HEK293 (cell line): ENCODE measurements at regions not wholly inside any gene's neighbourhood (a gene's known extent, or its start where the extent isn't known, plus 50 kb on each side); places are given as distances from the start of the nearest gene placed in this dataset.

Experiments
- CTCF ChIA-PET: fragments of 350-600 bp; formaldehyde crosslinking; extraction: SDS; loops from one replicate; lab custom pipeline; 2021; ENCODE audit warnings: antibody characterized with exemption; lab: Yijun Ruan, JAX
- POLR2A ChIA-PET: fragments of 300-600 bp; formaldehyde crosslinking; extraction: SDS; loops from one replicate; lab custom pipeline; 2020; ENCODE audit warnings: antibody characterized with exemption, inconsistent platforms; lab: Yijun Ruan, JAX
- H3K27ac ChIP-seq: fragments of 200-500 bp; sonication (Bioruptor generic); 2 replicates; pipeline ENCODE4 v1.5.1; 2014; ENCODE audit warnings: low read depth, low read length, control low read depth, inconsistent platforms; ENCODE audit errors: extremely low read depth
- H3K36me3 ChIP-seq, 2 experiments: fragments of 200-500 bp in 1 of 2; sonication (Bioruptor generic) in 1 of 2; 1 replicate in 1 of 2; 2 replicates in 1 of 2; pipeline ENCODE4 v1.5.1; 2014 to 2017; ENCODE audit warnings: inconsistent platforms in 2 of 2, low read length in 2 of 2; ENCODE audit not compliant: control insufficient read depth in 2 of 2, insufficient read depth in 1 of 2
- H3K4me1 ChIP-seq: fragments of 200-500 bp; sonication (Bioruptor generic); 2 replicates; pipeline ENCODE4 v1.5.1; 2014; ENCODE audit warnings: mild to moderate bottlenecking, low read length, inconsistent platforms; ENCODE audit not compliant: control insufficient read depth, insufficient read depth
- H3K4me3 ChIP-seq: 2 replicates; pipeline ENCODE4 v1.5.1; 2011; ENCODE audit warnings: low read depth, mild to moderate bottlenecking, control low read depth, low read length, moderate library complexity
- H3K9me3 ChIP-seq: fragments of 200-500 bp; sonication (Bioruptor generic); 2 replicates; pipeline ENCODE4 v1.5.1; 2014; ENCODE audit warnings: low read depth, low read length, inconsistent platforms; ENCODE audit not compliant: control insufficient read depth, insufficient read depth
- BCL11A ChIP-seq: fragments of 450-650 bp; formaldehyde crosslinking; IDR thresholded peaks from 2 replicates; pipeline ENCODE4 v1.5.1; 2016; ENCODE audit warnings: low read depth, missing biosample characterization, missing genetic modification characterization
- BCL6B ChIP-seq: fragments of 450-650 bp; formaldehyde crosslinking; IDR thresholded peaks from 2 replicates; pipeline ENCODE4 v1.5.1; 2017; ENCODE audit warnings: missing biosample characterization, missing genetic modification characterization
- KLF16 ChIP-seq: fragments of 450-650 bp; formaldehyde crosslinking; IDR thresholded peaks from 2 replicates; pipeline ENCODE4 v1.5.1; 2017; ENCODE audit warnings: missing biosample characterization, missing genetic modification characterization
- OVOL3 ChIP-seq: fragments of 450-650 bp; formaldehyde crosslinking; IDR thresholded peaks from 2 replicates; pipeline ENCODE4 v1.5.1; 2016; ENCODE audit warnings: missing biosample characterization, missing genetic modification characterization
- PBX3 ChIP-seq: sonication (generic); formaldehyde crosslinking; IDR thresholded peaks from 2 replicates; pipeline ENCODE4 v1.8.1; 2022; ENCODE audit warnings: mild to moderate bottlenecking, moderate library complexity, missing genetic modification reagents
- RBAK ChIP-seq: fragments of 450-650 bp; formaldehyde crosslinking; IDR thresholded peaks from 2 replicates; pipeline ENCODE4 v1.5.1; 2016; ENCODE audit warnings: missing biosample characterization, missing genetic modification characterization
- REPIN1 ChIP-seq: fragments of 450-650 bp; formaldehyde crosslinking; IDR thresholded peaks from 2 replicates; pipeline ENCODE4 v1.5.1; 2017; ENCODE audit warnings: missing biosample characterization, missing genetic modification characterization, low read depth
- REST ChIP-seq: fragments of 450-650 bp; formaldehyde crosslinking; IDR thresholded peaks from 2 replicates; pipeline ENCODE4 v1.5.1; 2016; ENCODE audit warnings: missing biosample characterization, missing genetic modification characterization
- TRIM28 ChIP-seq: IDR thresholded peaks from 2 replicates; pipeline ENCODE4 v1.6.1; 2011; ENCODE audit warnings: low read length, control low read depth, borderline replicate concordance
- WT1 ChIP-seq: fragments of 450-650 bp; formaldehyde crosslinking; IDR thresholded peaks from 2 replicates; pipeline ENCODE4 v1.5.1; 2016; ENCODE audit warnings: missing biosample characterization, missing genetic modification characterization
- ZBTB8A ChIP-seq: fragments of 450-650 bp; formaldehyde crosslinking; IDR thresholded peaks from 2 replicates; pipeline ENCODE4 v1.5.1; 2016; ENCODE audit warnings: missing biosample characterization, missing genetic modification characterization
- ZNF2 ChIP-seq: fragments of 450-650 bp; formaldehyde crosslinking; IDR thresholded peaks from 2 replicates; pipeline ENCODE4 v1.5.1; 2016; ENCODE audit warnings: missing biosample characterization, missing genetic modification characterization
- ZNF202 ChIP-seq: fragments of 450-650 bp; formaldehyde crosslinking; IDR thresholded peaks from 2 replicates; pipeline ENCODE4 v1.5.1; 2016; ENCODE audit warnings: missing biosample characterization, missing genetic modification characterization, borderline replicate concordance
- ZNF274 ChIP-seq, 2 experiments: fragments of 200-500 bp in 1 of 2; fragments of 450-650 bp in 1 of 2; sonication (Bioruptor generic) in 1 of 2; formaldehyde crosslinking in 1 of 2; IDR thresholded peaks; 2 replicates each; pipeline versions ENCODE4 v1.5.1 to v1.6.1; 2014 to 2016; ENCODE audit warnings: borderline replicate concordance in 1 of 2, inconsistent platforms in 1 of 2, low read length in 1 of 2, missing biosample characterization in 1 of 2, missing genetic modification characterization in 1 of 2
- ZNF341 ChIP-seq: fragments of 450-650 bp; formaldehyde crosslinking; IDR thresholded peaks from 2 replicates; pipeline ENCODE4; 2016; ENCODE audit warnings: low read depth, missing biosample characterization, missing genetic modification characterization
- ZNF37A ChIP-seq: fragments of 450-650 bp; IDR thresholded peaks from 2 replicates; pipeline ENCODE4 v1.5.1; 2018; ENCODE audit warnings: missing biosample characterization, missing genetic modification characterization
- ZNF510 ChIP-seq: fragments of 450-650 bp; formaldehyde crosslinking; IDR thresholded peaks from 2 replicates; pipeline ENCODE4 v1.5.1; 2018; ENCODE audit warnings: mild to moderate bottlenecking, missing genetic modification characterization, missing biosample characterization; ENCODE audit not compliant: insufficient replicate concordance
- ZNF514 ChIP-seq: fragments of 450-650 bp; formaldehyde crosslinking; IDR thresholded peaks from 2 replicates; pipeline ENCODE4 v1.5.1; 2016; ENCODE audit warnings: missing biosample characterization, missing genetic modification characterization
- ZNF623 ChIP-seq: fragments of 450-650 bp; formaldehyde crosslinking; IDR thresholded peaks from 2 replicates; pipeline ENCODE4 v1.5.1; 2016; ENCODE audit warnings: missing biosample characterization, missing genetic modification characterization
- ZNF701 ChIP-seq: fragments of 450-650 bp; formaldehyde crosslinking; IDR thresholded peaks from 2 replicates; pipeline ENCODE4 v1.5.1; 2016; ENCODE audit warnings: missing biosample characterization, missing genetic modification characterization
- ZNF747 ChIP-seq: fragments of 450-650 bp; formaldehyde crosslinking; IDR thresholded peaks from 2 replicates; pipeline ENCODE4 v1.5.1; 2016; ENCODE audit warnings: missing biosample characterization, missing genetic modification characterization
- TF ChIP-seq, protein P1 (sequence below): fragments of 450-650 bp; IDR thresholded peaks from 2 replicates; pipeline ENCODE4 v1.5.1; 2018; ENCODE audit warnings: missing biosample characterization, mild to moderate bottlenecking, missing genetic modification characterization
- TF ChIP-seq, protein P2 (sequence below): fragments of 450-650 bp; formaldehyde crosslinking; IDR thresholded peaks from 2 replicates; pipeline ENCODE4 v1.5.1; 2016; ENCODE audit warnings: missing biosample characterization, missing genetic modification characterization

GRCh38 chr2:107727318-107727717 is 99.4 kb upstream of the RGPD4 start:
- Histone ChIP-seq H3K36me3 (no peaks in the 10 kb centered on the region), H3K4me3 (no peak overlapping the region), H3K4me1 (no peaks in the 10 kb centered on the region), H3K9me3 (no peaks in the 10 kb centered on the region), H3K27ac (no peak overlapping the region)
- ChIA-PET POLR2A (no interaction called here), CTCF (interaction anchor here (0.6 kb wide), 1 partner anchor 1456 kb away, joined by 3 read pairs; no protein-coding TSS in a partner anchor)
- TF ChIP-seq ZNF510 (tag by site-specific recombination) (no peak), REPIN1 (tag by site-specific recombination) (no peak), ZNF701 (tag by site-specific recombination) (no peak)
- TF ChIP-seq, protein P1, sequence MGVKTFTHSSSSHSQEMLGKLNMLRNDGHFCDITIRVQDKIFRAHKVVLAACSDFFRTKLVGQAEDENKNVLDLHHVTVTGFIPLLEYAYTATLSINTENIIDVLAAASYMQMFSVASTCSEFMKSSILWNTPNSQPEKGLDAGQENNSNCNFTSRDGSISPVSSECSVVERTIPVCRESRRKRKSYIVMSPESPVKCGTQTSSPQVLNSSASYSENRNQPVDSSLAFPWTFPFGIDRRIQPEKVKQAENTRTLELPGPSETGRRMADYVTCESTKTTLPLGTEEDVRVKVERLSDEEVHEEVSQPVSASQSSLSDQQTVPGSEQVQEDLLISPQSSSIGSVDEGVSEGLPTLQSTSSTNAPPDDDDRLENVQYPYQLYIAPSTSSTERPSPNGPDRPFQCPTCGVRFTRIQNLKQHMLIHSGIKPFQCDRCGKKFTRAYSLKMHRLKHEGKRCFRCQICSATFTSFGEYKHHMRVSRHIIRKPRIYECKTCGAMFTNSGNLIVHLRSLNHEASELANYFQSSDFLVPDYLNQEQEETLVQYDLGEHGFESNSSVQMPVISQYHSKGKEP (tag by site-specific recombination), result no peak

GRCh38 chr2:107728586-107728985 is 98.1 kb upstream of the RGPD4 start:
- Histone ChIP-seq H3K9me3 (no peaks in the 10 kb centered on the region), H3K27ac (no peak overlapping the region), H3K4me3 (no peak overlapping the region), H3K36me3 (no peaks in the 10 kb centered on the region), H3K4me1 (no peaks in the 10 kb centered on the region)
- CTCF ChIA-PET, result no interaction called here
- no peak for TF ChIP-seq BCL6B
- no peak for TF ChIP-seq ZBTB8A (tag by site-specific recombination)
- TF ChIP-seq RBAK (tag by site-specific recombination), result no peak
- TF ChIP-seq ZNF747 (tag by site-specific recombination), result no peak
- no peak for TF ChIP-seq ZNF341
- TF ChIP-seq ZNF2 (tag by site-specific recombination), result no peak
- TF ChIP-seq KLF16, result no peak
- no peak for TF ChIP-seq TRIM28
- POLR2A ChIA-PET, result no interaction called here

DNA sequence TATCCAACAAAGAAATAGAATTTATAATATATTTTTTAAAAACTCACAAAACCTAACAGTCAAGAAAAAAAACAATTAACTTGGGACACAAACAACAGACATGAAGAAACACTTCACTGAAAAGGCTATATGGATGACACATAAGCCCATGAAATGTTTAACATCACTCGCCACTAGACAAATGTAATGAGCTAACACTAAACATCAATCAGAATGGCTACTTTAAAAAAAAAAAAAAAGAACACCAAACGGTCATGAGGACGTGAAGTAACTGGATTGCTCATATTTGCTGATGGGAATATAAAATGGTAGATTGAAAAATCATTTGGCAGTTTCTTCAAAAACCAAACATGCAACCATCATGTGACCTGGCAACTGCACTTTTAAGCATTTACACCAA is 97.3 kb upstream of the RGPD4 start:
- Histone ChIP-seq H3K36me3 (no peaks in the 10 kb centered on the region), H3K27ac (no peak overlapping the region), H3K4me3 (no peak overlapping the region), H3K4me1 (no peaks in the 10 kb centered on the region), H3K9me3 (no peaks in the 10 kb centered on the region)
- POLR2A ChIA-PET, result no interaction called here
- CTCF ChIA-PET, result no interaction called here
- TF ChIP-seq PBX3 (no peak), REPIN1 (tag by site-specific recombination) (no peak), BCL11A (tag by site-specific recombination) (no peak), ZNF202 (tag by site-specific recombination) (no peak), ZNF37A (tag by site-specific recombination) (no peak), OVOL3 (tag by site-specific recombination) (no peak), ZNF514 (tag by site-specific recombination) (no peak), WT1 (tag by site-specific recombination) (no peak), ZNF274 (IDR thresholded peaks at IDR 0.05; ENCODE audit: low read length) (no peak), ZNF274 (tag by site-specific recombination; IDR thresholded peaks at IDR 0.05; ENCODE audit: borderline replicate concordance) (no peak), ZNF341 (no peak), ZNF623 (no peak), KLF16 (no peak), REST (tag by site-specific recombination) (no peak)
- TF ChIP-seq, protein P2, sequence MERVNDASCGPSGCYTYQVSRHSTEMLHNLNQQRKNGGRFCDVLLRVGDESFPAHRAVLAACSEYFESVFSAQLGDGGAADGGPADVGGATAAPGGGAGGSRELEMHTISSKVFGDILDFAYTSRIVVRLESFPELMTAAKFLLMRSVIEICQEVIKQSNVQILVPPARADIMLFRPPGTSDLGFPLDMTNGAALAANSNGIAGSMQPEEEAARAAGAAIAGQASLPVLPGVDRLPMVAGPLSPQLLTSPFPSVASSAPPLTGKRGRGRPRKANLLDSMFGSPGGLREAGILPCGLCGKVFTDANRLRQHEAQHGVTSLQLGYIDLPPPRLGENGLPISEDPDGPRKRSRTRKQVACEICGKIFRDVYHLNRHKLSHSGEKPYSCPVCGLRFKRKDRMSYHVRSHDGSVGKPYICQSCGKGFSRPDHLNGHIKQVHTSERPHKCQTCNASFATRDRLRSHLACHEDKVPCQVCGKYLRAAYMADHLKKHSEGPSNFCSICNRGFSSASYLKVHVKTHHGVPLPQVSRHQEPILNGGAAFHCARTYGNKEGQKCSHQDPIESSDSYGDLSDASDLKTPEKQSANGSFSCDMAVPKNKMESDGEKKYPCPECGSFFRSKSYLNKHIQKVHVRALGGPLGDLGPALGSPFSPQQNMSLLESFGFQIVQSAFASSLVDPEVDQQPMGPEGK, result no peak
